HK-2 (cell line): ENCODE measurements at regions not wholly inside any gene's neighbourhood (a gene's known extent, or its start where the extent isn't known, plus 50 kb on each side); places are given as distances from the start of the nearest gene placed in this dataset.

Experiments
- DNase-seq: peaks from one replicate; pipeline ENCODE4 v3.0.0-alpha.2; 2018; ENCODE audit not compliant: unreplicated experiment

- DNase-seq = no peak
Measured at GRCh38 chr10:44774676-44775401, 136.3 kb upstream of the TMEM72 start.

GRCh38 chr10:44775402-44775741 is 135.8 kb upstream of the TMEM72 start:
- DNase-seq = no peak

GRCh38 chr10:44776181-44776580 is 135.0 kb upstream of the TMEM72 start:
- DNase-seq = no peak

- DNase-seq = no peak
Measured at GRCh38 chr10:44779511-44779910, 131.6 kb upstream of the TMEM72 start.

GRCh38 chr10:44780426-44780825 is 130.7 kb upstream of the TMEM72 start:
- no peak for DNase-seq

- no peak for DNase-seq
Measured at GRCh38 chr10:44781131-44781530, 130.0 kb upstream of the TMEM72 start.

GRCh38 chr10:44786286-44786850 is 124.8 kb upstream of the TMEM72 start:
- no peak for DNase-seq

- DNase-seq = no peak
Measured at GRCh38 chr10:44787480-44788075, 123.6 kb upstream of the TMEM72 start.

- no peak for DNase-seq
Measured at GRCh38 chr10:44788147-44789129, 122.7 kb upstream of the TMEM72 start.

- DNase-seq = no peak
Measured at GRCh38 chr10:44792119-44792775, 118.9 kb upstream of the TMEM72 start.

- DNase-seq = no peak
Measured at GRCh38 chr10:44799966-44800365, 111.2 kb upstream of the TMEM72 start.

- DNase-seq = peak; percentile 88
Measured at GRCh38 chr10:44801383-44802327, 109.5 kb upstream of the TMEM72 start.

- DNase-seq = no peak
Measured at GRCh38 chr10:44803862-44804261, 107.3 kb upstream of the TMEM72 start.

- DNase-seq = no peak
Measured at GRCh38 chr10:44804661-44805060, 106.5 kb upstream of the TMEM72 start.

- no peak for DNase-seq
Measured at GRCh38 chr10:44805466-44806210, 105.5 kb upstream of the TMEM72 start.

- no peak for DNase-seq
Measured at GRCh38 chr10:44806950-44807349, 104.2 kb upstream of the TMEM72 start.

GRCh38 chr10:44807451-44807850 is 103.7 kb upstream of the TMEM72 start:
- DNase-seq = no peak

- DNase-seq = no peak
Measured at GRCh38 chr10:44809647-44810046, 101.5 kb upstream of the TMEM72 start.

- DNase-seq = no peak
Measured at GRCh38 chr10:44811072-44811471, 100.1 kb upstream of the TMEM72 start.

GRCh38 chr10:44813201-44813600 is 97.9 kb upstream of the TMEM72 start:
- DNase-seq = no peak
